ENCODE measurements at regions not wholly inside any gene's neighbourhood (a gene's known extent, or its start where the extent isn't known, plus 50 kb on each side); places are given as distances from the start of the nearest gene placed in this dataset.
A peak's percentile ranks its signal among the peaks of the same experiment; 100 is the strongest.

DNA sequence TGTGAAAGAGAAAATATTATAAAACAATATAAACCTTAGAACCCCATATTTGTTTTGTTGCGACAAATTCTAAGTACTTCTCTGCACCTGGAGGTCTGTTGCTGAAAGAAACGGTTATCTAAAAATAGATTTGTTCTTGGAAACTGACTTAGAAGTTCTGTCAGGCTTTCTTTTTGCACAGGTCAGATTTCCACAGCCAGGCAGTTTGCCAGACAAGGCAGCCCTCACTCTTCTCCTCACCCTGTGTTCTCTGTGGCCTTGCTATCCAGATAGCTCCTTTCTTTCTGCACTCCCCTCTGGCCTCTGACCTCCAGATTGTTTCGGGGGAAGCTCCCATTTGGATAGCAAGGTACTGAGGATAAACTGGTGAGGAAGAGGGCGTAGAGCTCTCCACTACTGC, 413.3 kb upstream of the ONECUT1 start:
- peaks cover 8% of the 10 kb centered on the region for H3K9me3 ChIP-seq (ENCODE audit: control insufficient read depth, insufficient read depth, low read length)
- no peak for DNase-seq (ENCODE audit: low read depth, low spot score)
- H3K27ac ChIP-seq (ENCODE audit: low read depth, low read length) = no peak overlapping the region
- H3K4me3 ChIP-seq (ENCODE audit: low read depth, low read length) = no peak overlapping the region
- TF ChIP-seq, protein P1, sequence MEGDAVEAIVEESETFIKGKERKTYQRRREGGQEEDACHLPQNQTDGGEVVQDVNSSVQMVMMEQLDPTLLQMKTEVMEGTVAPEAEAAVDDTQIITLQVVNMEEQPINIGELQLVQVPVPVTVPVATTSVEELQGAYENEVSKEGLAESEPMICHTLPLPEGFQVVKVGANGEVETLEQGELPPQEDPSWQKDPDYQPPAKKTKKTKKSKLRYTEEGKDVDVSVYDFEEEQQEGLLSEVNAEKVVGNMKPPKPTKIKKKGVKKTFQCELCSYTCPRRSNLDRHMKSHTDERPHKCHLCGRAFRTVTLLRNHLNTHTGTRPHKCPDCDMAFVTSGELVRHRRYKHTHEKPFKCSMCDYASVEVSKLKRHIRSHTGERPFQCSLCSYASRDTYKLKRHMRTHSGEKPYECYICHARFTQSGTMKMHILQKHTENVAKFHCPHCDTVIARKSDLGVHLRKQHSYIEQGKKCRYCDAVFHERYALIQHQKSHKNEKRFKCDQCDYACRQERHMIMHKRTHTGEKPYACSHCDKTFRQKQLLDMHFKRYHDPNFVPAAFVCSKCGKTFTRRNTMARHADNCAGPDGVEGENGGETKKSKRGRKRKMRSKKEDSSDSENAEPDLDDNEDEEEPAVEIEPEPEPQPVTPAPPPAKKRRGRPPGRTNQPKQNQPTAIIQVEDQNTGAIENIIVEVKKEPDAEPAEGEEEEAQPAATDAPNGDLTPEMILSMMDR (IDR thresholded peaks at IDR 0.05; ENCODE audit: low read depth, low read length) = no peak
- H3K27me3 ChIP-seq (ENCODE audit: control insufficient read depth, insufficient read depth, low read length) = no peaks in the 10 kb centered on the region
- CTCF ChIA-PET = no interaction called here
- POLR2A ChIA-PET = no interaction called here

DNA sequence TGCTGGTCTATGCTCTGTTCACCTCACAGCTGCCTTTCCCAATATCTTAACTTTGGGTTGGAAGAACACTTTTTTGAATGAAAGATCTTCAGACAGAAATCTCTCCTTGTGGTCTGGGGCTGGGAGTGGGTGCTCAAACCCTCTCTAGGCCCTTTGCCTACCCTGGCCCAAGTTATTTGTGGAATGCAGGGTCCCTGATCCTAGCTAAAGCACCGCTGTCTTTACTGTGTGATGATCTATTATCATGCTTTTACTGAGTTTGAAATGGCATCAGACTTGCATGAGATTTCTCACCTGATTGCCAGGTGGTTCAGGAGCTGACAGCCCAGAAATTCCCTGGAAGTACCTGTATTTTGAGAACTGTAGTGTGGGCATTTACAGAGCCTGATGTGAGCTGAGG, 412.7 kb upstream of the ONECUT1 start:
- no peak for DNase-seq (ENCODE audit: low read depth, low spot score)
- TF ChIP-seq, protein P1 (IDR thresholded peaks at IDR 0.05; ENCODE audit: low read depth, low read length) = no peak
- Histone ChIP-seq H3K4me3 (ENCODE audit: low read depth, low read length) (no peak overlapping the region), H3K27ac (ENCODE audit: low read depth, low read length) (no peak overlapping the region), H3K27me3 (ENCODE audit: control insufficient read depth, insufficient read depth, low read length) (no peaks in the 10 kb centered on the region), H3K9me3 (ENCODE audit: control insufficient read depth, insufficient read depth, low read length) (peaks cover 11% of the 10 kb centered on the region)
- CTCF ChIA-PET = interaction anchor here (1.5 kb wide), 1 partner anchor 7 kb away, joined by 3 read pairs; no protein-coding TSS in a partner anchor
- POLR2A ChIA-PET = no interaction called here

DNA sequence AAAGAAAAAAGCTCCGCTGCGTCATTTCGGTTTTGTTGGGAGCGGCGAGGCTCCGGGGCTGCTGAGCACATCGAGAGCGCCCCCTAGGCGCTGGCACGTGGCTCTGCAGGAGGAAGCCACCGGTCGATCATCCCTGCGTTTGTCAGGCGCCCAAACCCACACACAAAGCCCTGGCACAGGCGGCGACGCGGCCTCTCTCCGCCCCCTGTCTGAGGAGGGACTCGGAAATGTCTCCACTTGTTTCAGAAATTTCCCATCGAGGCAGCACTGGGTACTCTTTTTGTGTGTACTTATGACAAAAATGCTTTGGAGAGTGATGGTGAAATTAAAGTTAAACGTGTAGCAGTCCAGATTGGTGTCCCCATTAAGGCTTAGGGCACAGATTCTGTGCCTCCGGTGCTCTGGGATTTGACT, 407.3 kb upstream of the ONECUT1 start:
- DNase-seq (ENCODE audit: low read depth, low spot score) = no peak
- Histone ChIP-seq H3K9me3 (ENCODE audit: control insufficient read depth, insufficient read depth, low read length) (peaks cover 21% of the 10 kb centered on the region), H3K4me3 (ENCODE audit: low read depth, low read length) (no peak overlapping the region), H3K27ac (ENCODE audit: low read depth, low read length) (no peak overlapping the region), H3K27me3 (ENCODE audit: control insufficient read depth, insufficient read depth, low read length) (no peaks in the 10 kb centered on the region)
- POLR2A ChIA-PET = no interaction called here
- CTCF ChIA-PET = no interaction called here
- TF ChIP-seq, protein P1 (IDR thresholded peaks at IDR 0.05; ENCODE audit: low read depth, low read length) = peak; percentile 42

DNA sequence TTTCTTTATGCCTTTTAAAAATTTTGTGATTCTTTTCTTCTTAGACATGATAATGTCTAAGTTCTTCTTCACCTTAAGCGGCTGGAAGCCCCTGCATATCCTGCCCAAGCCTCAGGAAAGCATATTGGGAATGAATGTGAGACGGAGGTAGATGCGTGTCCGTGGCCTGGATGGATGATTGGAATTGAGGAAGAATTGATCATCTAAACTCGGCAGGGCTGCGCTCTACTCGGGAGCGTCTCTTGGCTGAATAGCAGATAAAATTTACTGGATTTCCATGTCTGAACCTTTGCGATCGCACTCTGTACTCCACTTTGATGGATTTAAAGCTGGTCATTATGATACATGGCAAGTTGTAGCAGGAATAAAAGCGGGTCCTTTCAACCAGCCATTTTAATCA, 406.7 kb upstream of the ONECUT1 start:
- peaks cover 21% of the 10 kb centered on the region for H3K9me3 ChIP-seq (ENCODE audit: control insufficient read depth, insufficient read depth, low read length)
- CTCF ChIA-PET = no interaction called here
- no peak for DNase-seq (ENCODE audit: low read depth, low spot score)
- POLR2A ChIA-PET = no interaction called here
- H3K4me3 ChIP-seq (ENCODE audit: low read depth, low read length) = no peak overlapping the region
- TF ChIP-seq, protein P1 (IDR thresholded peaks at IDR 0.05; ENCODE audit: low read depth, low read length) = no peak
- no peaks in the 10 kb centered on the region for H3K27me3 ChIP-seq (ENCODE audit: control insufficient read depth, insufficient read depth, low read length)
- H3K27ac ChIP-seq (ENCODE audit: low read depth, low read length) = no peak overlapping the region

DNA sequence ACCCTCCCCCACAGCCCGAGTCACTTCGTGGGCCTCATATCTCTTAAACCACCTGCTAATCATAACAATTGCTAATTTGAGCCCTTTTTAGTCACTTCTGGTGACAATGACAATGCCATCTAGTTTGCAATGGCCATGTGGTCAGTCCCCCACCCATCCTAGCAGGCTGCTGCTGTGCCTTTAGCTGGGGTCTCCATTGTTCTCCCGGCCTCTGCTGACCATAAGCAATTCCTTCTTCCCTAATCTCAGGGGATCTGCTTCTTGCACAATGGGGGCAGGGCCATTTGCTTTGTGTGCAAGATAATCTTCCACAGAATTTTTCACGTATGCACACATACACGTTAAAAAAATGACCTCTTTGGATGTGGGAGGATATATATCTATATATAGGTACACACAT, 406.1 kb upstream of the ONECUT1 start:
- CTCF ChIA-PET = no interaction called here
- POLR2A ChIA-PET = no interaction called here
- Histone ChIP-seq H3K27me3 (ENCODE audit: control insufficient read depth, insufficient read depth, low read length) (no peaks in the 10 kb centered on the region), H3K27ac (ENCODE audit: low read depth, low read length) (no peak overlapping the region), H3K9me3 (ENCODE audit: control insufficient read depth, insufficient read depth, low read length) (peaks cover 21% of the 10 kb centered on the region), H3K4me3 (ENCODE audit: low read depth, low read length) (no peak overlapping the region)
- DNase-seq (ENCODE audit: low read depth, low spot score) = no peak
- TF ChIP-seq, protein P1 (IDR thresholded peaks at IDR 0.05; ENCODE audit: low read depth, low read length) = no peak
